KMS-11 (cell line): ENCODE measurements at regions not wholly inside any gene's neighbourhood (a gene's known extent, or its start where the extent isn't known, plus 50 kb on each side); places are given as distances from the start of the nearest gene placed in this dataset.
"Not testable (repeated sequence)": the region's sequence is repeated elsewhere in the genome, so short reads cannot be mapped to it uniquely, and the experiment has no call there.

Experiments
- H2AFZ ChIP-seq: fragments of 200-600 bp; sonication (generic); 2 replicates; pipeline ENCODE4 v1.6.1; 2016; ENCODE audit warnings: antibody characterized with exemption, mixed run types, low read depth
- H3K27ac ChIP-seq: fragments of 200-600 bp; sonication (generic); 2 replicates; pipeline ENCODE4 v1.6.1; 2016; ENCODE audit warnings: mild to moderate bottlenecking, mixed run types
- H3K27me3 ChIP-seq: fragments of 200-600 bp; sonication (generic); 2 replicates; pipeline ENCODE4 v1.6.1; 2017; ENCODE audit warnings: mild to moderate bottlenecking, low read depth, mixed run types, moderate library complexity; ENCODE audit not compliant: insufficient read depth
- H3K36me3 ChIP-seq: fragments of 200-600 bp; sonication (generic); 2 replicates; pipeline ENCODE4 v1.6.1; 2017; ENCODE audit warnings: mild to moderate bottlenecking, mixed run types; ENCODE audit not compliant: insufficient read depth
- H3K4me1 ChIP-seq: fragments of 200-600 bp; sonication (generic); 2 replicates; pipeline ENCODE4 v1.6.1; 2016; ENCODE audit warnings: mild to moderate bottlenecking, low read depth, mixed run types; ENCODE audit not compliant: poor library complexity, severe bottlenecking
- H3K4me2 ChIP-seq: fragments of 200-600 bp; sonication (generic); 2 replicates; pipeline ENCODE4 v1.7.0; 2016; ENCODE audit warnings: mild to moderate bottlenecking, mixed run types
- H3K4me3 ChIP-seq: fragments of 200-600 bp; sonication (generic); IDR thresholded peaks from 2 replicates; pipeline ENCODE4 v1.6.1; 2017; ENCODE audit warnings: low read depth, low read length, mixed read lengths; ENCODE audit not compliant: insufficient read depth
- H3K79me2 ChIP-seq: fragments of 200-600 bp; sonication (generic); 2 replicates; pipeline ENCODE4 v1.6.1; 2016; ENCODE audit warnings: low read depth, mixed run types; ENCODE audit not compliant: insufficient read depth
- H3K9ac ChIP-seq: fragments of 200-600 bp; sonication (generic); 2 replicates; pipeline ENCODE4 v1.6.1; 2016; ENCODE audit warnings: mild to moderate bottlenecking, mixed run types
- H4K20me1 ChIP-seq: fragments of 200-600 bp; sonication (generic); 2 replicates; pipeline ENCODE4 v1.6.1; 2016; ENCODE audit warnings: mild to moderate bottlenecking, mixed run types; ENCODE audit not compliant: insufficient read depth
- TF ChIP-seq, protein P1 (sequence below): fragments of 200-600 bp; sonication (generic); conservative IDR thresholded peaks from 2 replicates; pipeline ENCODE4 v1.6.1; 2017; ENCODE audit warnings: low read depth, mild to moderate bottlenecking, antibody characterized with exemption, low read length, moderate library complexity, mixed read lengths

DNA sequence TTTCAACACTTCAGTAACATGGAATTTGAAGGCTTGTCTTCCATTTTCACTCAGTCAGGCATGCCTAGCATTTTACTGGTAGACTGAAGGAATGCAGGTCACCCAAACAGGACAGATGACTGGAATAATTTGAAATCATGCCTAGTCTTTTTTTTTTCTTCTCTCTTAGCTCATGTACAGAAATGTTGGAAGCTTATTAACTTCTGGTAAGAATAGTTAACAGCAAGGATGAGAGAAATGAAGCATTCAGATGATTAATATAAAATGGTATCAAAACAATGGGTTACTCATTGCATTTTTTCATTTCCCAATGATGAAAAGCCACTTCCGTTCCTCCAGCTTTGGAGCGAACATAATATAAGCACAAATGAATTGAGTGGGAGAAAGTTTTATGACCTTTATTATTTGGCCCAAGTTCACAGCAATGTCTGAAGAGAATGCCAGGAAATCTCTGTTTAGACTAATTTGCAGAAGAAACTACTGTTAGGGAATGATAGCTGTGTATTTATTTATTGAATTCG is 431.6 kb upstream of the RASGRP1 start:
- H3K79me2 ChIP-seq: no peaks in the 10 kb centered on the region
- no peak overlapping the region for H3K4me3 ChIP-seq
- H3K4me2 ChIP-seq: no peak overlapping the region
- H2AFZ ChIP-seq: no peak overlapping the region
- no peaks in the 10 kb centered on the region for H3K36me3 ChIP-seq
- H3K9ac ChIP-seq: no peak overlapping the region
- H4K20me1 ChIP-seq: no peaks in the 10 kb centered on the region
- peaks cover 10% of the 10 kb centered on the region for H3K4me1 ChIP-seq
- no peak overlapping the region for H3K27ac ChIP-seq
- TF ChIP-seq, protein P1, sequence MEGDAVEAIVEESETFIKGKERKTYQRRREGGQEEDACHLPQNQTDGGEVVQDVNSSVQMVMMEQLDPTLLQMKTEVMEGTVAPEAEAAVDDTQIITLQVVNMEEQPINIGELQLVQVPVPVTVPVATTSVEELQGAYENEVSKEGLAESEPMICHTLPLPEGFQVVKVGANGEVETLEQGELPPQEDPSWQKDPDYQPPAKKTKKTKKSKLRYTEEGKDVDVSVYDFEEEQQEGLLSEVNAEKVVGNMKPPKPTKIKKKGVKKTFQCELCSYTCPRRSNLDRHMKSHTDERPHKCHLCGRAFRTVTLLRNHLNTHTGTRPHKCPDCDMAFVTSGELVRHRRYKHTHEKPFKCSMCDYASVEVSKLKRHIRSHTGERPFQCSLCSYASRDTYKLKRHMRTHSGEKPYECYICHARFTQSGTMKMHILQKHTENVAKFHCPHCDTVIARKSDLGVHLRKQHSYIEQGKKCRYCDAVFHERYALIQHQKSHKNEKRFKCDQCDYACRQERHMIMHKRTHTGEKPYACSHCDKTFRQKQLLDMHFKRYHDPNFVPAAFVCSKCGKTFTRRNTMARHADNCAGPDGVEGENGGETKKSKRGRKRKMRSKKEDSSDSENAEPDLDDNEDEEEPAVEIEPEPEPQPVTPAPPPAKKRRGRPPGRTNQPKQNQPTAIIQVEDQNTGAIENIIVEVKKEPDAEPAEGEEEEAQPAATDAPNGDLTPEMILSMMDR: no peak
- no peaks in the 10 kb centered on the region for H3K27me3 ChIP-seq

GRCh38 chr15:38997841-38998240 is 433.2 kb upstream of the RASGRP1 start:
- Histone ChIP-seq H2AFZ (no peak overlapping the region), H3K36me3 (no peaks in the 10 kb centered on the region), H3K9ac (no peak overlapping the region), H3K4me1 (peaks cover 10% of the 10 kb centered on the region), H3K4me2 (no peak overlapping the region), H3K27ac (no peak overlapping the region), H3K79me2 (no peaks in the 10 kb centered on the region), H4K20me1 (no peaks in the 10 kb centered on the region), H3K4me3 (no peak overlapping the region), H3K27me3 (no peaks in the 10 kb centered on the region)
- TF ChIP-seq, protein P1: no peak

DNA sequence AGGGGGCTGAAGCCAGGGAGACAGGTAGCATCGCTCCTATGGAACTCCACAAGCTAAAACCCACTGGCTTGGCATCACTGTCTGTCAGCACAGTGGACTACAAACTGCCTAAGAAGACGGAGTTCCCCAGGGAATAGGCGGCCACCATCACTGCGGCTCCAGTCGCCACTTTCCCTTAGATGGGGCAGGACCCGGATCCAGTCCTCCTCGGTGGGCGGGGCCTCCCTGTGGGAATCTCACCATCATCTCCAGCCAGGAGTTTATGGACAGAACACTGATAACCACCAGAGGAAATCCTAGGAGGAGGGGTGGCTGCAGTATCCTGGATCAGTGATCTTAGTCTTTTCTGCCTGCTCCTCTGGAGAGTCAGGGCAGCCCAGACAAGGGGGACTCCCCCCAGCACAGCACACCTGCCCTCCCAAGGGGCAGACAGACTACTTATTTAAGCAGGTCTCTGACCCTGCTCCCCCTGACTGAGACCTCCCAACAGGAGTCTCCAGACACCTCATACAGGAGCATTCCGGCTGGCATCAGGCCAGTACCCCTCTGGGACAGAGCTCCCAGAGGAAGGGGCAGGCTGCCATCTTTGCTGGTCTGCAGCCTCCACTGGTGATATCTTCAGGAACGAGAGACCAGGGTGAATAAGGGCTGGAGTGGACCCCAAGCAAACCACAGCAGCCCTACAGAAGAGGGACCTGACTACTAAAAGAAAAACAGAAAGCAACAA is 435.6 kb upstream of the RASGRP1 start:
- Histone ChIP-seq H3K27ac (no peak overlapping the region), H3K4me1 (peaks cover 10% of the 10 kb centered on the region), H3K79me2 (no peaks in the 10 kb centered on the region), H3K9ac (no peak overlapping the region), H4K20me1 (no peaks in the 10 kb centered on the region), H2AFZ (no peak overlapping the region), H3K4me3 (no peak overlapping the region), H3K4me2 (no peak overlapping the region), H3K36me3 (no peaks in the 10 kb centered on the region), H3K27me3 (no peaks in the 10 kb centered on the region)
- TF ChIP-seq, protein P1: no peak

GRCh38 chr15:39009740-39010139 is 445.1 kb upstream of the RASGRP1 start:
- Histone ChIP-seq H3K4me2 (no peak overlapping the region), H3K79me2 (no peaks in the 10 kb centered on the region), H3K9ac (no peak overlapping the region), H3K27me3 (no peaks in the 10 kb centered on the region), H3K4me3 (no peak overlapping the region), H3K4me1 (no peaks in the 10 kb centered on the region), H2AFZ (no peak overlapping the region), H3K27ac (no peak overlapping the region), H3K36me3 (no peaks in the 10 kb centered on the region), H4K20me1 (no peaks in the 10 kb centered on the region)
- TF ChIP-seq, protein P1: no peak

GRCh38 chr15:39011066-39011465 is 446.5 kb upstream of the RASGRP1 start:
- not testable (repeated sequence) for H4K20me1 ChIP-seq, H3K36me3 ChIP-seq, H3K27ac ChIP-seq, H3K4me2 ChIP-seq, H2AFZ ChIP-seq, H3K9ac ChIP-seq, H3K4me1 ChIP-seq, H3K27me3 ChIP-seq, H3K79me2 ChIP-seq, H3K4me3 ChIP-seq
